K562 (cell line): ENCODE measurements at regions not wholly inside any gene's neighbourhood (a gene's known extent, or its start where the extent isn't known, plus 50 kb on each side); places are given as distances from the start of the nearest gene placed in this dataset.

Source experiments
- ZNF146 ChIP-seq: IDR thresholded peaks from one replicate; pipeline ENCODE4 v1.6.1; 2018; ENCODE audit warnings: missing compliant biosample characterization; ENCODE audit not compliant: unreplicated experiment
- TF ChIP-seq, protein P1 (sequence below), 3 experiments: IDR thresholded peaks in 2 of 3; conservative IDR thresholded peaks in 1 of 3; 2 replicates each; pipeline ENCODE4 v1.5.1; 2011 to 2012; ENCODE audit warnings: low read length in 3 of 3, mild to moderate bottlenecking in 3 of 3, control low read depth in 2 of 3, improper control_type of control experiment in 1 of 3, inconsistent platforms in 1 of 3, low read depth in 1 of 3, mixed read lengths in 1 of 3, moderate library complexity in 1 of 3; ENCODE audit not compliant: insufficient read depth in 2 of 3

DNA sequence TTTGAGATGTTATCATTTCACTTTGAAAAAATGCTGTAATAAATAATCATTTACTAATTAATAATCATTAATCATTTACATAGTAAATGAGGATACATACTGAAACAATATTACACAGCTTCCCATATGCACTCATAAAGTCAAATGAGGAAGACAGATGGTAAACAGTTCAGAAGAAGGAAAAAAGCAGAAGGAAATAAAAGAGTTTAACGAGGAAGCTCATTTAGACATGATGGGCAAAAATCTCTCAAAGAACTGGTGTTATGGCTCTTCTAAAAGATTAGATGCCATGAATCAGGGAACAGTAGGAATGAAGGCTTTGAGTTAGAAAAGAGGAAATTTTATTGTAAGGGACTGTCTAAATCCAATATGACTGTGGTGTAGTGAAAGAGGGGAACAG is 347.6 kb downstream of the PTPRC start:
- TF ChIP-seq, protein P1, sequence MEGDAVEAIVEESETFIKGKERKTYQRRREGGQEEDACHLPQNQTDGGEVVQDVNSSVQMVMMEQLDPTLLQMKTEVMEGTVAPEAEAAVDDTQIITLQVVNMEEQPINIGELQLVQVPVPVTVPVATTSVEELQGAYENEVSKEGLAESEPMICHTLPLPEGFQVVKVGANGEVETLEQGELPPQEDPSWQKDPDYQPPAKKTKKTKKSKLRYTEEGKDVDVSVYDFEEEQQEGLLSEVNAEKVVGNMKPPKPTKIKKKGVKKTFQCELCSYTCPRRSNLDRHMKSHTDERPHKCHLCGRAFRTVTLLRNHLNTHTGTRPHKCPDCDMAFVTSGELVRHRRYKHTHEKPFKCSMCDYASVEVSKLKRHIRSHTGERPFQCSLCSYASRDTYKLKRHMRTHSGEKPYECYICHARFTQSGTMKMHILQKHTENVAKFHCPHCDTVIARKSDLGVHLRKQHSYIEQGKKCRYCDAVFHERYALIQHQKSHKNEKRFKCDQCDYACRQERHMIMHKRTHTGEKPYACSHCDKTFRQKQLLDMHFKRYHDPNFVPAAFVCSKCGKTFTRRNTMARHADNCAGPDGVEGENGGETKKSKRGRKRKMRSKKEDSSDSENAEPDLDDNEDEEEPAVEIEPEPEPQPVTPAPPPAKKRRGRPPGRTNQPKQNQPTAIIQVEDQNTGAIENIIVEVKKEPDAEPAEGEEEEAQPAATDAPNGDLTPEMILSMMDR (IDR thresholded peaks at IDR 0.05 in 2 of 3, conservative IDR thresholded peaks at IDR 0.05 in 1 of 3; ENCODE audit: insufficient read depth in 2 of 3, low read depth in 1 of 3, low read length in 3 of 3) = no peak
- no peak for TF ChIP-seq ZNF146 (CRISPR knock-in tag)
